ENCODE measurements at regions not wholly inside any gene's neighbourhood (a gene's known extent, or its start where the extent isn't known, plus 50 kb on each side); places are given as distances from the start of the nearest gene placed in this dataset.
A peak's percentile ranks its signal among the peaks of the same experiment; 100 is the strongest.
"Not testable (repeated sequence)": the region's sequence is repeated elsewhere in the genome, so short reads cannot be mapped to it uniquely, and the experiment has no call there.

GRCh38 chr4:101730291-101731117 is 60.0 kb upstream of the BANK1 start:
- DNase-seq (ENCODE audit: low read depth): peak; percentile 10

DNA sequence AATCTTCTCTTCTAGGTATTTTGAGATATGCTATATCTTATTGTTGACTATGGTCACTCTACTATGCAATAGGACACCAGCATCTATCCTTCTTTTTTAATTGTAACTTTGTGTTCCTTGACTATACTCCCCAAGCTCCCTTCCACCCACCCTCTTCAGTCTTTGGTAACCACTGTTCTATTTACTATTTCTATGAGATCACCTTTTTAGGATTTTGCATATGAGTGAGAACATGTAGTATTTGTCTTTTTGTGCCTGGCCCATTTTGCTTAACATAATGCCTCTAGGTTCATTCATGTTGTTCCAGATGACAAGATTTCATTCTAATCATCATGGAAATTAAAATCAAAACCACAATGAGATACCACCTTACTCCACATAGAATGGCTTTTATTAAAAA is 63.3 kb upstream of the BANK1 start:
- DNase-seq (ENCODE audit: low read depth): no peak

DNA sequence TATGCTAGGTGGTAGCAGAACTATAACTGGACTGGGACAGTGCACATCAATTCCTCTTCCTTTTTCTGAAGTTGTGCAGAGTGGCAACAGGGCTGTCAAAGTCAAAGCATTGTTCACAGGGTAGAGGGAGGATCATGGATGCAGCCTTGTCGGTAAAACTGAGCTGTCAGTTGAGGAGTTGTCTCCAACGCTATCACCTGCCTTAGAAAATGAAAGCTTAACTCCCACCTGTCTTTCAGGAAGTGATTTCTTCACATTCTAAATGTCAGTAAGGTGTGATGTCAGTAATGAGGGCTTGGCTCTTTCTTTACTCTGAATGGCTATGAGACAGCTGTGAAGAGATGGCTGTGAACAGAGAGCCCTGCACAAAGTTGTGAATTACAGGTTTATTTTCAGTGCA is 66.4 kb upstream of the BANK1 start:
- no peak for DNase-seq (ENCODE audit: low read depth)

GRCh38 chr4:101718810-101719209 is 71.7 kb upstream of the BANK1 start:
- DNase-seq (ENCODE audit: low read depth): no peak

- no peak for DNase-seq (ENCODE audit: low read depth)
Measured at GRCh38 chr4:101711590-101712260, 78.8 kb upstream of the BANK1 start.

DNA sequence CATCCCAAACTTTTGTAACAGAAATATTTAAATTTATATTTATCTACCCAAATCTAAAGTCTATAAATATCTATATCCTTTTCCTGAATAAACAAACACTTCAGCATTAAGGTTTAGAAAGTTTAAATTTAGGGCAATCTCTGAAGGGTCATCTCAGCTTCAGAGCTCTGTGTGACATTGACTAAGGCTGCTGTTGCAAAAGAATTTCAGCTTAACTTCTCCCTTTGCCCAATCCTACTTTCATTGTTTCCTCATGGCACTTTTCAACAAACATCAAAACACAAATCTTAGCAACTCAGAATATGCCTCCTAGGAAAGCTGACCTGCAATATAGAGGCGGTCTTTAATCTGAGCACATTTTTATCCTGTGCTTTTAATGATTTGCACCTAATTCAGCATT is 79.7 kb upstream of the BANK1 start:
- DNase-seq (ENCODE audit: low read depth): no peak

GRCh38 chr4:101708293-101709039 is 82.1 kb upstream of the BANK1 start:
- DNase-seq (ENCODE audit: low read depth): no peak

GRCh38 chr4:101707596-101707995 is 82.9 kb upstream of the BANK1 start:
- no peak for DNase-seq (ENCODE audit: low read depth)

- no peak for DNase-seq (ENCODE audit: low read depth)
Measured at GRCh38 chr4:101706535-101707057, 83.9 kb upstream of the BANK1 start.

GRCh38 chr4:101701551-101701950 is 89.0 kb upstream of the BANK1 start:
- no peak for DNase-seq (ENCODE audit: low read depth)

DNA sequence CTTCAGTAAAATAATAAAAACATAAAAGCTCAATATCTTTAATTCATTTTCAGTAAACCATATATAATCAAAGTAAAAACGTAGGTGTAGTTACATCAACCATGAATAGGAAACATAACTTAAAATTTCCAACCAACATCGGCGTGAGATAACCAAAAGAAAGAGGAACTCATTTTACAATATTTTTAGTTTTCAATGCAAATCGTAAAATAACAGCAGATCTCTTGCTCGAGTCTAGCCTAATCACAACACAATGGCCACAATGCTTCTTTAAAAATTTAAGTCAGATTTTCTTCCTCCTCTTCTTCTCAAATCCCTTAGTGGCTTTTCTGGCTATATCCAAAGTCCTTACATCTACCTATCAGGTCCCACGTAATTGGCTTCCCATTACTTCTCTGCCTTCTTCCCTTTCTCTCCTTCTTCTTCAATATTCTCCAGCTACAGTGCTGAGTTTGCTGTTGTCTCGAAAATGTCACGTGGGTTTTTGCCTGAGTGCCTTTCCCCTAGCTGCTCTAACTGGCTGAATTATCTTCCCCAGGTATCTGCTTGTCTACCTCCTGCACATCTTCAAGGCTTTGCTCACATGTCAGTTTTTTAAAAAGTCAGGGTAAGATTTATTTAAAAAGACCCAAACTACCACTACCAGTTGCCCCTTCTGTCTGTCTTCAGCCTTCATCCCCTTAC is 90.9 kb upstream of the BANK1 start:
- DNase-seq (ENCODE audit: low read depth): no peak

GRCh38 chr4:101697266-101697665 is 93.3 kb upstream of the BANK1 start:
- DNase-seq (ENCODE audit: low read depth): no peak

DNA sequence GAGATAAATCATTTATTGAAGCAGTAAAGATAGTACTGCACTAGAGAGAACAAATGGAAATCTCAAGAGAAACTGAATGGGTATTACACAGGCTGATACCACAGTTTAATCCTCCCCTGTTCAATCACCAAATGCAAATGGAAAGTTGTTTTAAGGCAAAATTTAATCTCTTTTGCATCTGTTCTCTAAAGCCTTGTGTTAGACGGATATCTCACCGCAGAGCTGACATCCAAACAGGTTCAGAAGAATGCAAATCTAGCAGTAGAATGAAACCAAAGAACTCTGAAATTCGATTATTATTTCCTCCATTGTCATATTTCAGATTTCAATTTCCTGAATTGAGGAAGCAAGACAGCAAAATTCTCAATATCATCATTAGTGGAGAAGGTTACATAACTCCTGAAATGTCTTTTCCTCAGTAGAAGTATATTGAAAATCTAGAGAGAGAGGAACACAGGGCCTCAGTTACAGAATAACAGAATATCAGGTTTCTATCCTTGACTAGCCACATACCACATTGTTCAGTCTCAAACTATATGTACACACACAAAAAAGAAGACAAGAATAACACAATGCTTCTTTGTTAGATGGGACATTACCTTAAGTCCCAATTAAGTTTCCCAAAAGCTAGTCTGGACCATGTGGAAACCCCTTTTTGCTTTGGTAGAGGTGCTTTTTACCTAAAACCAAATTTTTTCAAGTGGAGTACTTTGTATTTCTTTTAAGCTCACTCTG is 94.1 kb upstream of the BANK1 start:
- DNase-seq (ENCODE audit: low read depth): no peak

- DNase-seq (ENCODE audit: low read depth): no peak
Measured at GRCh38 chr4:101695176-101695575, 95.4 kb upstream of the BANK1 start.

GRCh38 chr4:101694403-101694802 is 96.1 kb upstream of the BANK1 start:
- DNase-seq (ENCODE audit: low read depth): not testable (repeated sequence)

- DNase-seq (ENCODE audit: low read depth): no peak
Measured at GRCh38 chr4:101693842-101694398, 96.6 kb upstream of the BANK1 start.

DNA sequence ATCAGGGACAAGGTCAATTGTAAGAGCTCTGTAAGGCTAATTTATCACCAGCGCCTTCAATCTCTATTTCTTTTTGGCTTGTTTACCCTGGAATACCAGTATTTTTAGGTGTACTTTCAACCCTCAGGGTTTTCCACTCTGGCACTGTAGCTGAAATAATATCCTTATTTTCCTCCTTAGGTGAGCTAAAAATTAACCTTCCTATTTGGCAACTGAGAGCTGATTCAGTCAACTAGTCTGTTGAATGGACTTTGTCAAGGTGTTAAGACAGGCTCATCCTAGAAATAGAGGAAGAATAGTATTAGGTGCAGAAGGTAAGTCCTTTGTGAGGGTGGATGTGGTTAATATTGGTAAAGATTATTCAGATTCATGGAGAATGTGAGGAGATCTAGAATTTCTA is 101.3 kb upstream of the BANK1 start:
- DNase-seq (ENCODE audit: low read depth): no peak

- no peak for DNase-seq (ENCODE audit: low read depth)
Measured at GRCh38 chr4:101685126-101685525, 105.4 kb upstream of the BANK1 start.

- DNase-seq (ENCODE audit: low read depth): no peak
Measured at GRCh38 chr4:101682946-101683345, 107.6 kb upstream of the BANK1 start.

DNA sequence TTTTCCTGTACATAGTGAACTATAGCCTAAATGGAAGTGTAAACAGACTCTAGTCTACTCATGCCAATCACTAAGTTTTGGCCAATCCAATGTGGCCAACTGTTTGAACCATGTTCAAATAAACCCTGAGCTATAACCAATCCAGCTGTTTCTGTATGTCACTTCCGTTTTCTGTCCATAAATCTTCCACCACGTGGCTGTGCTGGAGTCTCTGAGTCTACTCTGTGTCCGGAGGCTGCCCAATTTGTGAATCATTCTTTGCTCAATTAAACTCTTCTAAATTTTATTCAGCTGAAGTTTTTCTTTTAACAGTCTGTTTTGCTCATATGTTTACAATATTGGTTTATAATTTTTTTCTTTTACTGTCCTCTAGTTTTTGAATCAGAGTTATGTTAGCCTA is 112.3 kb upstream of the BANK1 start:
- DNase-seq (ENCODE audit: low read depth): no peak

DNA sequence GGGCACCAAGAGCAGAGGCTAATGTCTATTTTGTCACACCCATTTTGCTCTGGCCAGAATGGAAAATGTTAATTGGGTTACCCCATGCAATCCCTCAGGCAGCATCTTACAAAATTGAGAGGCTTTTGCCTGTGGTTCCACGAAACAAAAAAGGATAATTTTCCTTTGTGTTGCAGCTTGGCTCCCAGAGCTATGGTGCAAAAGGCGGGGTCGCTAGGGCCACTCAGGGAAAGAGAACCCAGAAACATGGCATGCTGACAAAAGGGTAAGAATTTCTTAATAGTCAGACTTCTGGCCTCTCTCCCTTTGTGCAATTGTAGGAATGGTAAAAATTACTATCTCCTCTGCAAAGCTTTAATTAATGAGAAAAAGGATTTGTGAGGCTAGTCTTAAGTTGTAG is 119.6 kb upstream of the BANK1 start:
- DNase-seq (ENCODE audit: low read depth): no peak

Measured in stimulated activated CD8-positive, alpha-beta memory T cell treated with anti-CD3 and anti-CD28 coated beads, Interleukin-7, amount 100 ng/mL, for 24 hours (primary cell).